Activated naive CD4-positive, alpha-beta T cell treated with anti-CD3 and anti-CD28 coated beads, Interleukin-2, amount 10 ng/mL, durations not matched to agents 7 days and 5 days (primary cell): ENCODE measurements at regions not wholly inside any gene's neighbourhood (a gene's known extent, or its start where the extent isn't known, plus 50 kb on each side); places are given as distances from the start of the nearest gene placed in this dataset.
"Not testable (repeated sequence)": the region's sequence is repeated elsewhere in the genome, so short reads cannot be mapped to it uniquely, and the experiment has no call there.

Experiments used
- CTCF ChIA-PET: fragments of 350-600 bp; sonication (Branson Sonifier 250); formaldehyde crosslinking; loops from one replicate; lab custom pipeline; 2021; ENCODE audit warnings: antibody characterized with exemption; lab: Charles Lee
- DNase-seq: peaks from one replicate; pipeline ENCODE4 v3.0.0-alpha.2; 2020
- H3K27ac Mint-ChIP-seq: one replicate; pipeline ENCODE4 v1.8.0; 2021; ENCODE audit warnings: mild to moderate bottlenecking, moderate library complexity, mixed read lengths
- H3K27me3 Mint-ChIP-seq: one replicate; pipeline ENCODE4 v1.8.0; 2021; ENCODE audit warnings: mild to moderate bottlenecking, mixed read lengths
- H3K36me3 Mint-ChIP-seq: one replicate; pipeline ENCODE4 v1.8.0; 2021; ENCODE audit warnings: mixed read lengths
- H3K4me1 Mint-ChIP-seq: one replicate; pipeline ENCODE4 v1.8.0; 2021; ENCODE audit warnings: mixed read lengths
- H3K4me3 Mint-ChIP-seq: one replicate; pipeline ENCODE4 v1.8.0; 2021; ENCODE audit warnings: mild to moderate bottlenecking, moderate library complexity, mixed read lengths
- H3K9me3 Mint-ChIP-seq: one replicate; pipeline ENCODE4 v1.8.0; 2021; ENCODE audit warnings: mixed read lengths

GRCh38 chr20:12511499-12511898, 497.3 kb upstream of the SPTLC3 start:
- no peak for DNase-seq
- Mint-ChIP-seq H3K9me3 (peaks cover 17% of the 10 kb centered on the region), H3K27ac (no peak overlapping the region), H3K4me1 (no peaks in the 10 kb centered on the region), H3K4me3 (no peak overlapping the region), H3K27me3 (no peaks in the 10 kb centered on the region), H3K36me3 (no peaks in the 10 kb centered on the region)
- CTCF ChIA-PET: no interaction called here

- CTCF ChIA-PET: no interaction called here
- no peaks in the 10 kb centered on the region for H3K4me1 Mint-ChIP-seq
- H3K36me3 Mint-ChIP-seq: no peaks in the 10 kb centered on the region
- no peaks in the 10 kb centered on the region for H3K27me3 Mint-ChIP-seq
- H3K27ac Mint-ChIP-seq: no peak overlapping the region
- no peak for DNase-seq
- H3K4me3 Mint-ChIP-seq: no peak overlapping the region
- H3K9me3 Mint-ChIP-seq: peaks cover 16% of the 10 kb centered on the region
These were observed 496.0 kb upstream of the SPTLC3 start for GRCh38 chr20:12512755-12513154.

GRCh38 chr20:12528104-12528503, 480.7 kb upstream of the SPTLC3 start:
- Mint-ChIP-seq H3K4me1 (no peaks in the 10 kb centered on the region), H3K36me3 (no peaks in the 10 kb centered on the region), H3K4me3 (no peak overlapping the region), H3K27me3 (no peaks in the 10 kb centered on the region), H3K27ac (no peak overlapping the region), H3K9me3 (peaks cover 4% of the 10 kb centered on the region)
- CTCF ChIA-PET: no interaction called here
- DNase-seq: no peak

- Mint-ChIP-seq H3K27ac (no peak overlapping the region), H3K4me1 (no peaks in the 10 kb centered on the region), H3K4me3 (no peak overlapping the region), H3K9me3 (peaks cover 6% of the 10 kb centered on the region), H3K27me3 (no peaks in the 10 kb centered on the region), H3K36me3 (no peaks in the 10 kb centered on the region)
- DNase-seq: no peak
- CTCF ChIA-PET: no interaction called here
These were observed 480.2 kb upstream of the SPTLC3 start for GRCh38 chr20:12528591-12529041.

- Mint-ChIP-seq H3K9me3 (peaks cover 6% of the 10 kb centered on the region), H3K4me1 (no peaks in the 10 kb centered on the region), H3K27me3 (no peaks in the 10 kb centered on the region), H3K36me3 (no peaks in the 10 kb centered on the region), H3K4me3 (no peak overlapping the region), H3K27ac (no peak overlapping the region)
- no peak for DNase-seq
- CTCF ChIA-PET: no interaction called here
These were observed 477.1 kb upstream of the SPTLC3 start for GRCh38 chr20:12531626-12532025.

- no peak overlapping the region for H3K4me3 Mint-ChIP-seq
- DNase-seq: no peak
- CTCF ChIA-PET: no interaction called here
- no peak overlapping the region for H3K27ac Mint-ChIP-seq
- peaks cover 6% of the 10 kb centered on the region for H3K9me3 Mint-ChIP-seq
- H3K4me1 Mint-ChIP-seq: no peaks in the 10 kb centered on the region
- H3K27me3 Mint-ChIP-seq: no peaks in the 10 kb centered on the region
- no peaks in the 10 kb centered on the region for H3K36me3 Mint-ChIP-seq
These were observed 473.5 kb upstream of the SPTLC3 start for GRCh38 chr20:12535316-12535715.

GRCh38 chr20:12535770-12536169, 473.0 kb upstream of the SPTLC3 start:
- Mint-ChIP-seq H3K27ac (no peak overlapping the region), H3K4me1 (no peaks in the 10 kb centered on the region), H3K27me3 (no peaks in the 10 kb centered on the region), H3K9me3 (peaks cover 6% of the 10 kb centered on the region), H3K36me3 (no peaks in the 10 kb centered on the region), H3K4me3 (no peak overlapping the region)
- no peak for DNase-seq
- CTCF ChIA-PET: no interaction called here

GRCh38 chr20:12554426-12554825, 454.3 kb upstream of the SPTLC3 start:
- Mint-ChIP-seq H3K27ac (no peak overlapping the region), H3K27me3 (no peaks in the 10 kb centered on the region), H3K4me1 (no peaks in the 10 kb centered on the region), H3K9me3 (no peaks in the 10 kb centered on the region), H3K4me3 (no peak overlapping the region), H3K36me3 (no peaks in the 10 kb centered on the region)
- DNase-seq: no peak
- CTCF ChIA-PET: no interaction called here

- no peak overlapping the region for H3K4me3 Mint-ChIP-seq
- no peaks in the 10 kb centered on the region for H3K36me3 Mint-ChIP-seq
- H3K4me1 Mint-ChIP-seq: no peaks in the 10 kb centered on the region
- H3K27ac Mint-ChIP-seq: no peak overlapping the region
- DNase-seq: no peak
- H3K27me3 Mint-ChIP-seq: no peaks in the 10 kb centered on the region
- H3K9me3 Mint-ChIP-seq: no peaks in the 10 kb centered on the region
- CTCF ChIA-PET: no interaction called here
These were observed 453.4 kb upstream of the SPTLC3 start for GRCh38 chr20:12555369-12555768.

GRCh38 chr20:12555849-12556248, 452.9 kb upstream of the SPTLC3 start:
- H3K27me3 Mint-ChIP-seq, H3K9me3 Mint-ChIP-seq, H3K36me3 Mint-ChIP-seq, H3K27ac Mint-ChIP-seq, H3K4me3 Mint-ChIP-seq, H3K4me1 Mint-ChIP-seq, DNase-seq, CTCF ChIA-PET: not testable (repeated sequence)

GRCh38 chr20:12557224-12557623, 451.5 kb upstream of the SPTLC3 start:
- Mint-ChIP-seq H3K9me3 (no peaks in the 10 kb centered on the region), H3K4me3 (no peak overlapping the region), H3K36me3 (no peaks in the 10 kb centered on the region), H3K27me3 (no peaks in the 10 kb centered on the region), H3K4me1 (no peaks in the 10 kb centered on the region), H3K27ac (no peak overlapping the region)
- CTCF ChIA-PET: no interaction called here
- no peak for DNase-seq

GRCh38 chr20:12564979-12565378, 443.8 kb upstream of the SPTLC3 start:
- no peak for DNase-seq
- Mint-ChIP-seq H3K9me3 (peaks cover 6% of the 10 kb centered on the region), H3K27ac (no peak overlapping the region), H3K4me3 (no peak overlapping the region), H3K36me3 (no peaks in the 10 kb centered on the region), H3K4me1 (no peaks in the 10 kb centered on the region), H3K27me3 (no peaks in the 10 kb centered on the region)
- CTCF ChIA-PET: no interaction called here

- Mint-ChIP-seq H3K9me3 (peaks cover 6% of the 10 kb centered on the region), H3K4me1 (no peaks in the 10 kb centered on the region), H3K27me3 (no peaks in the 10 kb centered on the region), H3K36me3 (no peaks in the 10 kb centered on the region), H3K27ac (no peak overlapping the region), H3K4me3 (no peak overlapping the region)
- CTCF ChIA-PET: no interaction called here
- DNase-seq: no peak
These were observed 442.2 kb upstream of the SPTLC3 start for GRCh38 chr20:12566596-12566995.

GRCh38 chr20:12570371-12570770, 438.4 kb upstream of the SPTLC3 start:
- Mint-ChIP-seq H3K27ac (no peak overlapping the region), H3K27me3 (no peaks in the 10 kb centered on the region), H3K4me3 (no peak overlapping the region), H3K9me3 (peaks cover 4% of the 10 kb centered on the region), H3K36me3 (no peaks in the 10 kb centered on the region), H3K4me1 (no peaks in the 10 kb centered on the region)
- CTCF ChIA-PET: no interaction called here
- DNase-seq: no peak

GRCh38 chr20:12573442-12573841, 435.3 kb upstream of the SPTLC3 start:
- H3K9me3 Mint-ChIP-seq: no peaks in the 10 kb centered on the region
- H3K27ac Mint-ChIP-seq: no peak overlapping the region
- H3K4me1 Mint-ChIP-seq: no peaks in the 10 kb centered on the region
- no peaks in the 10 kb centered on the region for H3K36me3 Mint-ChIP-seq
- H3K27me3 Mint-ChIP-seq: no peaks in the 10 kb centered on the region
- CTCF ChIA-PET: no interaction called here
- no peak for DNase-seq
- H3K4me3 Mint-ChIP-seq: no peak overlapping the region
